GM12891 (cell line): ENCODE measurements at regions not wholly inside any gene's neighbourhood (a gene's known extent, or its start where the extent isn't known, plus 50 kb on each side); places are given as distances from the start of the nearest gene placed in this dataset.

Experiments
- DNase-seq: peaks from one replicate; pipeline ENCODE4 v3.0.0; 2011; ENCODE audit warnings: low spot score; ENCODE audit not compliant: insufficient read length
- FAIRE-seq: peaks from 2 replicates; lab custom pipeline; 2011; peaks lifted over from hg19 to GRCh38; lab: Jason Lieb, UNC
- PAX5 ChIP-seq: IDR thresholded peaks from 2 replicates; pipeline ENCODE4 v1.6.1; 2011; ENCODE audit warnings: low read length, moderate library complexity, mild to moderate bottlenecking; ENCODE audit not compliant: insufficient read depth, severe bottlenecking
- POLR2A ChIP-seq: IDR thresholded peaks from 2 replicates; pipeline ENCODE4 v1.6.1; 2011; ENCODE audit warnings: low read depth, low read length, control low read depth
- POLR2AphosphoS5 ChIP-seq: IDR thresholded peaks from 2 replicates; pipeline ENCODE4 v1.6.1; 2011; ENCODE audit warnings: low read depth, low read length, control low read depth
- POU2F2 ChIP-seq: IDR thresholded peaks from 2 replicates; pipeline ENCODE4 v1.6.1; 2011; ENCODE audit warnings: low read depth, mild to moderate bottlenecking, control low read depth, low read length, moderate library complexity
- SPI1 ChIP-seq: IDR thresholded peaks from 2 replicates; pipeline ENCODE4 v1.6.1; 2011; ENCODE audit warnings: low read depth, low read length, control low read depth
- TAF1 ChIP-seq: IDR thresholded peaks from 2 replicates; pipeline ENCODE4 v1.6.1; 2011; ENCODE audit warnings: low read depth, low read length, control low read depth

DNA sequence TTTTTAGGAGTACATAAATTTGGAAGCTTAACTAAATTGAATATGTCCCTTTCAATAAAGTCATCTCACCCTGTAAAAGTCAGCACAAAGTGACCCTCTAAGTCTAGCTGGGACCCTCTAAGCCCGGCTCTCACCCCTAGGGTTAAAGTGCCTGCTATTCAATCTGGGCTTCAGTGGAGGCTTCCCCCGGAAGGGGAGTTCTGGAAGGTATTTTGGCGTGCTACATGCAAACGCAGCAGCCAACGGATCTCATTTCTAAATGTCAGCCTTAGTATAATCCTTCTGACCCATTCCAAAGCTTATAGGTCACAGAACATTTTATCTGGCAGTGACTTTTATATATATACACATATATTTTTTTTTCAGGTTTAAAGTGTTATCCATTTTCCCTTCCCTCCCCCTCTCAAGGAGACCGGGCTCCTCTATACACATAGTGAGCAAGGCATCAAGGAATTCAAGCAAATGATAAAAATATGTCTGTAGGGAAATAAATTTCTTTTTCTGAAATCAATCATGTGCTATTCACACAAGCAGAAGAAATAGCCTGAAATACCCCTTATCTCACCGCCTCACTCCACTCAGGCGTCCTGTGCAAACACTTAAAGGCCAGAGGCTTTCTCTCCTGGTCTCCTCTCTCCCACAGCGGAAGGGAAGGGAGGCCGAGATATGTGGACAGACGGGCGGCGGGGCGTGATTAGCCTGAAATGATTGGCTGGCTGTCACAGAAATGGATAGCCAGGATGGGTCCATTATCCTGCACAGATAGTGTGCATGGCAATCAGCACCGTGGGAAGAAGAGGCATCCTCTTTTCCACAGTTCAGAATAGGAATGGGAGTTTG is 301.7 kb downstream of the GALC start:
- no peak for FAIRE-seq
- DNase-seq: no peak
- no peak for TF ChIP-seq TAF1
- no peak for TF ChIP-seq POLR2A
- TF ChIP-seq POLR2AphosphoS5: no peak
- TF ChIP-seq PAX5: no peak
- TF ChIP-seq SPI1: no peak
- no peak for TF ChIP-seq POU2F2

DNA sequence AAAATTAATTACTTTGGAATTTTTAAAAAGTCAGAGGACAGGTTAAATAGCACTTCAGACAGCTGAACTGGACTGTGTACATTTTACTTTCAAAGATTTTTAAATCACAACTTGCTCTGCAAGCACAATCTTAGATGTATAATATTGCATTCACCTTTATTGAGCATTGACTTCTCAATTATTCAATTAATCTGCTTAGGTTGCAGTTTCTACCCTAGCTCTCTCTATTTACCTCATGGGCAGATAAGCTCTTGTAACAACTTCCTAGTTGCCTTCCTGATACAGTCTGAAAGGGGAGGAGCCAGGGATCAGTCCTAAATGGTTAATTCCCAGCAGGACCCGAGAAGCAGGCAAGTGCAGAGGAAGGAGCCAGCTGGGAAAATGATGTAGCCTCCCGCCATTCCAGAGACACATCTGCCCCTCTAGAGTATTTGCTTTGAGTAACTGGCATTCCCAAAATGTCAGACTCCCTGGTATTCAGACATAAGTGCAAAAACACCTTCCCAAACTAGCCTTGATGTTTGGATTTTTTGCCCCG is 302.8 kb downstream of the GALC start:
- FAIRE-seq (no peak), DNase-seq (no peak)
- no peak for TF ChIP-seq POU2F2
- TF ChIP-seq TAF1: no peak
- TF ChIP-seq POLR2A: no peak
- TF ChIP-seq PAX5: no peak
- no peak for TF ChIP-seq POLR2AphosphoS5
- TF ChIP-seq SPI1: no peak

DNA sequence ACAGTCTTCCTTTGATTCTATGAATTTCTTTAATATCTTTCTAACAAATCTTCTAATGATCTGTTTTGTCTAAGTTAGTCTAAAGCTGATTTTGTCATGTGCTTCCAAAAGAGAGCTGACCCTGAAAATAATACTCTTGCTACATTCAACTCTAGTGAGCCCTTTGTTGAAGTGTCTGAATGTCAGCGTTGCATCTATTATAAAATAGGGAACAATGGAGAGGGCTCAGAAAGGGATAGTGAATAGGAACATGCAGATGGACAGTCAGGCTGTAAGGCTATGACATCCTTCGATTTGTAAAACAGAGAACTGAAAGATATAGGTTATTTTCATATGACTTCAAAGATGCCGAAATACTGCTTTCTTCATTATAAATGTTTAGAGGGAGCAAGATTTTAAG is 304.5 kb downstream of the GALC start:
- TF ChIP-seq POLR2AphosphoS5: no peak
- TF ChIP-seq SPI1: no peak
- no peak for TF ChIP-seq POU2F2
- TF ChIP-seq POLR2A: no peak
- no peak for TF ChIP-seq PAX5
- TF ChIP-seq TAF1: no peak
- DNase-seq (no peak), FAIRE-seq (no peak)

DNA sequence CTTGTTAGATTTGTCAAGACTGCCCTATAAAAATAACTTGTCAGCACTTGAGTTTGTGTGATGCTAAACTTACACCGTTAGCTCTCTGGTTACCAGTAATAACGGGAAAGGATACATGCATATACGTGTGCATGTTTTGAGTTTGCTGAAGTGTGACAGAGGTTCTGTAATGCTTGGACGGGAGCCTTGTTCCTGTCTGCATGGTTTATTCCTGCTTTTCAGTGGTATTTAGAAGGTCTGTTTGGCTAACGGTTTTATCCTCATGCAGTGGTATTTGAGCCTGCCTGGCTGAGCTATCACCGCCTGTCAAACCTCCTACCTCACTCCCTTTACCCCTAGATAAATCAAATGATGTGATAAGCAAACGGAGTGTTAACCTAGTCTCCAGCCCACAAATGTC is 305.6 kb downstream of the GALC start:
- FAIRE-seq (no peak), DNase-seq (no peak)
- TF ChIP-seq POU2F2: no peak
- no peak for TF ChIP-seq SPI1
- TF ChIP-seq POLR2A: no peak
- no peak for TF ChIP-seq TAF1
- no peak for TF ChIP-seq POLR2AphosphoS5
- no peak for TF ChIP-seq PAX5

DNA sequence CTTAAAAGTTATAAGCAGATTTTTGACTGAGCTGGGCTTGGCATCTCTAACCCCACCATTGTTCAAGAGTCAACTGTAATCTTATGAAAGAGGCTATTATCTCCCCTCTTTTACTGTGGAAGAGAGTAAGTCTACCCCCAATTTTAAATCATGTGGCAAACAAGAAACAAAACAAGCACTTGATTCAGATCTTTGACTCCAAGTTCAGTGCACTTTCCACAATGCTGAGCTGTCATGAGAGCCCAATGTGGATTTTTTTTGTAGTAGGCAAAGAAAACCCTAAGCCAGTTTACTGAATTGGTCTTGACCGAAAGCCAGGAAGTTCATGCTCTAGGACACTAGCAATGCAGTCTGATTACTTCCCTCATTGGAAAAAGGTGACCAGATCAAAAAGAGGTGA is 306.2 kb downstream of the GALC start:
- FAIRE-seq (no peak), DNase-seq (no peak)
- TF ChIP-seq POLR2AphosphoS5: no peak
- TF ChIP-seq POLR2A: no peak
- no peak for TF ChIP-seq TAF1
- TF ChIP-seq SPI1: no peak
- no peak for TF ChIP-seq PAX5

DNA sequence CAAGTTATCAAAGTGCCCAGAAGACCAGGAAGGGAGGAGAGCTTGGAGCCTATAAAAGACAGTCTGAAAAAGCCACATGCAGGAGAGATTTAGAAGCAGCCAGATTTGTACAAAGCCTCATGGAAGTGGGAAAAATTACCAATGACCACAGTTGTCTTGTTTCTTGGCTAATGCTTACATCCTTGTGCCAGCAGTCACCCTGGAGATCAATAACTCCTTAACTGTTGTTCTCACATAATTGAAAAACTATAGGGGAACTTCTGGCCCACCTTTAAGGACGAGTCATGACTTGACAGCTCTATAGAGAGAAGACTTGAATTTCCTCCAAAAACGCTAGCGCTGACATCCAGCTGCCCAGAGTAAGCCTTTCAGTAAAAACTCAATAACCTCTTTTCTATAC is 313.1 kb downstream of the GALC start:
- no peak for TF ChIP-seq PAX5
- TF ChIP-seq SPI1: no peak
- no peak for TF ChIP-seq TAF1
- no peak for TF ChIP-seq POU2F2
- TF ChIP-seq POLR2A: no peak
- TF ChIP-seq POLR2AphosphoS5: no peak
- no peak for DNase-seq
- no peak for FAIRE-seq

DNA sequence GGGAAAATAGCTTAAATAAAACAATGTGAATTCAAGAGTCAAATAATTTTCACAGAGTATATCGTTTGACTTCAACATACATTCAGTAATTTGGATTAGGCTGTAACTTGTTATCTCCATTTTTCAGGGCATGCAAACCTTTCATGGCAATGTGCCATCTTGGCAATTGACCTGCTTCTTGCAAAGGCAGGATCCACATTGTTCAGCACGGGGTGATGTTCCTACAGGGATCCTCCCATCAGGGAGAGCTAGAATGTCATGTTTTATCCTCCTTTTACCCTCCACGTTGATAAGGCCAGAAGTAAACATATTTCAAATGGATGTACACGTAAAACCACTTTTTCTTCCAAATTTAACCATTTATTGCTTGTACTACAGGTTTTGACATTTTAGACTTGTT is 314.4 kb downstream of the GALC start:
- no peak for FAIRE-seq
- no peak for DNase-seq
- no peak for TF ChIP-seq POLR2A
- TF ChIP-seq POU2F2: no peak
- TF ChIP-seq PAX5: no peak
- no peak for TF ChIP-seq SPI1
- TF ChIP-seq POLR2AphosphoS5: no peak
- no peak for TF ChIP-seq TAF1

GRCh38 chr14:87676814-87677437 is 316.1 kb downstream of the GALC start:
- TF ChIP-seq POU2F2 (no peak), TAF1 (no peak), POLR2AphosphoS5 (no peak), PAX5 (no peak), POLR2A (no peak), SPI1 (no peak)
- FAIRE-seq: no peak
- DNase-seq: no peak

- DNase-seq (no peak), FAIRE-seq (no peak)
- no peak for TF ChIP-seq SPI1
- TF ChIP-seq POLR2AphosphoS5: no peak
- TF ChIP-seq TAF1: no peak
- TF ChIP-seq POLR2A: no peak
- TF ChIP-seq PAX5: no peak
- TF ChIP-seq POU2F2: no peak
Measured at GRCh38 chr14:87667659-87668058, 325.3 kb downstream of the GALC start.

GRCh38 chr14:87656315-87656714 is 336.7 kb downstream of the GALC start:
- FAIRE-seq (no peak), DNase-seq (no peak)
- TF ChIP-seq POLR2A (no peak), POU2F2 (no peak), PAX5 (no peak), POLR2AphosphoS5 (no peak), TAF1 (no peak), SPI1 (no peak)
